H9 (cell line): ENCODE measurements at regions not wholly inside any gene's neighbourhood (a gene's known extent, or its start where the extent isn't known, plus 50 kb on each side); places are given as distances from the start of the nearest gene placed in this dataset.

ENCODE experiments used
- DNase-seq: peaks from one replicate; pipeline ENCODE4 v3.0.0-alpha.2; 2017
- H2AFZ ChIP-seq: one replicate; pipeline ENCODE4 v1.6.1; 2013; ENCODE audit warnings: mild to moderate bottlenecking, low read length, control low read depth, moderate library complexity
- H2AK5ac ChIP-seq: 2 replicates; pipeline ENCODE4 v1.6.1; 2013; ENCODE audit warnings: low read length, control low read depth, mixed read lengths; ENCODE audit not compliant: insufficient read length
- H2BK120ac ChIP-seq: one replicate; pipeline ENCODE4 v1.6.1; 2013; ENCODE audit warnings: low read depth, mild to moderate bottlenecking, low read length, control low read depth, inconsistent platforms; ENCODE audit not compliant: poor library complexity, severe bottlenecking
- H2BK12ac ChIP-seq: 2 replicates; pipeline ENCODE4 v1.6.1; 2013; ENCODE audit warnings: low read length, control low read depth, mixed read lengths, low read depth; ENCODE audit not compliant: insufficient read length
- H2BK15ac ChIP-seq: 2 replicates; pipeline ENCODE4 v1.6.1; 2013; ENCODE audit warnings: low read depth, low read length, control low read depth
- H2BK20ac ChIP-seq: one replicate; pipeline ENCODE4 v1.6.1; 2013; ENCODE audit warnings: low read depth, mild to moderate bottlenecking, low read length, control low read depth, inconsistent platforms; ENCODE audit not compliant: poor library complexity, severe bottlenecking
- H2BK5ac ChIP-seq: 2 replicates; pipeline ENCODE4 v1.6.1; 2013; ENCODE audit warnings: low read length, control low read depth, mixed read lengths; ENCODE audit not compliant: insufficient read length
- H3K14ac ChIP-seq: 2 replicates; pipeline ENCODE4 v1.6.1; 2013; ENCODE audit warnings: low read length, control low read depth; ENCODE audit not compliant: insufficient read depth
- H3K18ac ChIP-seq: 2 replicates; pipeline ENCODE4 v1.6.1; 2013; ENCODE audit warnings: low read depth, mild to moderate bottlenecking, mixed read lengths, low read length, control low read depth; ENCODE audit not compliant: insufficient read length
- H3K23ac ChIP-seq: 2 replicates; pipeline ENCODE4 v1.6.1; 2013; ENCODE audit warnings: low read length, control low read depth, mixed read lengths, low read depth; ENCODE audit not compliant: insufficient read length
- H3K23me2 ChIP-seq: 2 replicates; pipeline ENCODE4 v1.6.1; 2013; ENCODE audit warnings: low read depth, mild to moderate bottlenecking, mixed read lengths, low read length, control low read depth; ENCODE audit not compliant: insufficient read length, poor library complexity, severe bottlenecking
- H3K27ac ChIP-seq: 2 replicates; pipeline ENCODE4 v1.5.1; 2013; ENCODE audit warnings: low read length, control low read depth, mixed read lengths, low read depth; ENCODE audit not compliant: insufficient read length
- H3K27me3 ChIP-seq: 2 replicates; pipeline ENCODE4 v1.6.1; 2013; ENCODE audit warnings: low read length, control low read depth, inconsistent platforms; ENCODE audit not compliant: insufficient read depth
- H3K4ac ChIP-seq: 2 replicates; pipeline ENCODE4 v1.6.1; 2013; ENCODE audit warnings: low read depth, mild to moderate bottlenecking, control low read depth, inconsistent platforms, low read length, moderate library complexity
- H3K4me1 ChIP-seq: 2 replicates; pipeline ENCODE4 v1.6.1; 2013; ENCODE audit warnings: low read length, control low read depth, inconsistent platforms; ENCODE audit not compliant: insufficient read depth
- H3K4me2 ChIP-seq: 2 replicates; pipeline ENCODE4 v1.6.1; 2013; ENCODE audit warnings: low read length, control low read depth, mixed read lengths; ENCODE audit not compliant: insufficient read length, insufficient read depth
- H3K56ac ChIP-seq: 2 replicates; pipeline ENCODE4 v1.6.1; 2013; ENCODE audit warnings: low read depth, mild to moderate bottlenecking, mixed read lengths, low read length, control low read depth; ENCODE audit not compliant: insufficient read length
- H3K79me1 ChIP-seq: 2 replicates; pipeline ENCODE4 v1.6.1; 2013; ENCODE audit warnings: low read depth, mild to moderate bottlenecking, moderate library complexity, low read length, control low read depth, inconsistent platforms; ENCODE audit not compliant: insufficient read depth, poor library complexity, severe bottlenecking
- H3K79me2 ChIP-seq: 2 replicates; pipeline ENCODE4 v1.6.1; 2013; ENCODE audit warnings: low read length, control low read depth, inconsistent platforms; ENCODE audit not compliant: insufficient read depth
- H3K9ac ChIP-seq: 2 replicates; pipeline ENCODE4 v1.6.1; 2013; ENCODE audit warnings: low read length, control low read depth, mixed read lengths; ENCODE audit not compliant: insufficient read length; ENCODE audit errors: extremely low read depth
- H3K9me3 ChIP-seq: one replicate; pipeline ENCODE4 v1.6.1; 2013; ENCODE audit warnings: low read depth, low read length, inconsistent platforms; ENCODE audit not compliant: control insufficient read depth
- H3T11ph ChIP-seq: one replicate; pipeline ENCODE4 v1.6.1; 2013; ENCODE audit warnings: mild to moderate bottlenecking, low read length, control low read depth, inconsistent platforms
- H4K20me1 ChIP-seq: one replicate; pipeline ENCODE4 v1.6.1; 2013; ENCODE audit not compliant: control insufficient read depth, insufficient read length, insufficient read depth
- H4K5ac ChIP-seq: 2 replicates; pipeline ENCODE4 v1.6.1; 2013; ENCODE audit warnings: low read depth, mild to moderate bottlenecking, mixed read lengths, low read length, control low read depth; ENCODE audit not compliant: insufficient read length
- H4K8ac ChIP-seq: replicated peaks from 2 replicates; pipeline ENCODE4 v1.6.1; 2013; ENCODE audit warnings: low read length, control low read depth, mixed read lengths, low read depth; ENCODE audit not compliant: insufficient read length
- H4K91ac ChIP-seq: 2 replicates; pipeline ENCODE4 v1.6.1; 2013; ENCODE audit warnings: low read depth, mild to moderate bottlenecking, moderate library complexity, mixed read lengths, low read length, control low read depth; ENCODE audit not compliant: insufficient read length
- H3K27ac Mint-ChIP-seq, 3 experiments: 2 replicates in 2 of 3; 3 replicates in 1 of 3; pipeline ENCODE4 v1.8.0; 2020 to 2021; ENCODE audit warnings: mixed read lengths in 3 of 3, mild to moderate bottlenecking in 1 of 3, moderate library complexity in 1 of 3
- H3K27me3 Mint-ChIP-seq: 2 replicates; pipeline ENCODE4 v1.8.0; 2021; ENCODE audit warnings: low read depth, mild to moderate bottlenecking, moderate library complexity, mixed read lengths
- H3K36me3 Mint-ChIP-seq, 3 experiments: 2 replicates in 2 of 3; 3 replicates in 1 of 3; pipeline ENCODE4 v1.8.0; 2020 to 2021; ENCODE audit warnings: low read depth in 3 of 3, mixed read lengths in 3 of 3; ENCODE audit not compliant: insufficient read depth in 1 of 3
- H3K4me1 Mint-ChIP-seq, 2 experiments: 2 replicates each; pipeline ENCODE4 v1.8.0; 2020; ENCODE audit warnings: mixed read lengths in 2 of 2
- H3K4me3 Mint-ChIP-seq, 2 experiments: 2 replicates in 1 of 2; 3 replicates in 1 of 2; pipeline ENCODE4 v1.8.0; 2020 to 2021; ENCODE audit warnings: mild to moderate bottlenecking in 2 of 2, mixed read lengths in 2 of 2, moderate library complexity in 1 of 2
- H3K9me3 Mint-ChIP-seq, 2 experiments: 2 replicates in 1 of 2; 3 replicates in 1 of 2; pipeline ENCODE4 v1.8.0; 2020; ENCODE audit warnings: mild to moderate bottlenecking in 2 of 2, mixed read lengths in 2 of 2, moderate library complexity in 1 of 2
- WGBS: extraction: QIAGEN DNeasy Blood & Tissue Kit; methylation state at CpG from one replicate; pipeline ENCODE4 v1.1.7; 2013; ENCODE audit warnings: missing lambda C conversion rate, low lambda C conversion rate, mixed read lengths; ENCODE audit not compliant: insufficient read length; ENCODE audit errors: extremely low coverage; 5-methylcytosine and 5-hydroxymethylcytosine counted together
- TF ChIP-seq, protein P1 (sequence below): fragments of 200-600 bp; sonication (generic); conservative IDR thresholded peaks from 3 replicates; pipeline ENCODE4 v1.8.0; 2021; ENCODE audit warnings: antibody characterized with exemption, mild to moderate bottlenecking

GRCh38 chr13:38477676-38478075 is 128.0 kb downstream of the UFM1 start:
- Histone ChIP-seq H3K18ac (no peak overlapping the region), H4K20me1 (no peaks in the 10 kb centered on the region), H2BK15ac (no peak overlapping the region), H4K5ac (no peak overlapping the region), H3K79me2 (no peaks in the 10 kb centered on the region), H3T11ph (no peak overlapping the region), H2BK120ac (no peak overlapping the region), H3K14ac (no peak overlapping the region), H3K23ac (no peak overlapping the region), H3K4me1 (no peaks in the 10 kb centered on the region), H3K27me3 (no peaks in the 10 kb centered on the region), H4K8ac (no peak overlapping the region), H2AFZ (no peak overlapping the region), H3K4ac (no peak overlapping the region), H3K56ac (no peak overlapping the region), H2BK20ac (no peak overlapping the region), H2AK5ac (no peak overlapping the region), H3K9me3 (no peaks in the 10 kb centered on the region), H3K27ac (no peak overlapping the region), H3K9ac (no peak overlapping the region), H3K4me2 (no peak overlapping the region), H2BK12ac (no peak overlapping the region), H4K91ac (no peak overlapping the region), H3K79me1 (no peaks in the 10 kb centered on the region), H3K23me2 (no peaks in the 10 kb centered on the region), H2BK5ac (no peak overlapping the region)
- WGBS: no CpG with 5 or more reads among the region's 2 CpGs
- Mint-ChIP-seq H3K27me3 (no peaks in the 10 kb centered on the region), H3K4me1 (no peaks in the 10 kb centered on the region), H3K4me3 (no peak overlapping the region), H3K9me3 (no peaks in the 10 kb centered on the region), H3K36me3 (no peaks in the 10 kb centered on the region; a peak in 1 of 7 replicates), H3K27ac (no peak overlapping the region)
- no peak for DNase-seq
- TF ChIP-seq, protein P1, sequence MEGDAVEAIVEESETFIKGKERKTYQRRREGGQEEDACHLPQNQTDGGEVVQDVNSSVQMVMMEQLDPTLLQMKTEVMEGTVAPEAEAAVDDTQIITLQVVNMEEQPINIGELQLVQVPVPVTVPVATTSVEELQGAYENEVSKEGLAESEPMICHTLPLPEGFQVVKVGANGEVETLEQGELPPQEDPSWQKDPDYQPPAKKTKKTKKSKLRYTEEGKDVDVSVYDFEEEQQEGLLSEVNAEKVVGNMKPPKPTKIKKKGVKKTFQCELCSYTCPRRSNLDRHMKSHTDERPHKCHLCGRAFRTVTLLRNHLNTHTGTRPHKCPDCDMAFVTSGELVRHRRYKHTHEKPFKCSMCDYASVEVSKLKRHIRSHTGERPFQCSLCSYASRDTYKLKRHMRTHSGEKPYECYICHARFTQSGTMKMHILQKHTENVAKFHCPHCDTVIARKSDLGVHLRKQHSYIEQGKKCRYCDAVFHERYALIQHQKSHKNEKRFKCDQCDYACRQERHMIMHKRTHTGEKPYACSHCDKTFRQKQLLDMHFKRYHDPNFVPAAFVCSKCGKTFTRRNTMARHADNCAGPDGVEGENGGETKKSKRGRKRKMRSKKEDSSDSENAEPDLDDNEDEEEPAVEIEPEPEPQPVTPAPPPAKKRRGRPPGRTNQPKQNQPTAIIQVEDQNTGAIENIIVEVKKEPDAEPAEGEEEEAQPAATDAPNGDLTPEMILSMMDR: no peak
